NCI-H1048 (cell line): ENCODE measurements at regions not wholly inside any gene's neighbourhood (a gene's known extent, or its start where the extent isn't known, plus 50 kb on each side); places are given as distances from the start of the nearest gene placed in this dataset.
"Not testable (repeated sequence)": the region's sequence is repeated elsewhere in the genome, so short reads cannot be mapped to it uniquely, and the experiment has no call there.

Experiments
- DNase-seq: peaks from one replicate; lab custom pipeline; 2025; lab: John Stamatoyannopoulos, UW

- no peak for DNase-seq
These were observed 55.5 kb downstream of the TPBG start for GRCh38 chr6:82419132-82419581.

GRCh38 chr6:82419859-82420258 lies 56.2 kb downstream of the TPBG start:
- DNase-seq, result no peak

- DNase-seq, result no peak
These were observed 67.0 kb downstream of the TPBG start for GRCh38 chr6:82430611-82431010.

- DNase-seq, result no peak
These were observed 73.1 kb downstream of the TPBG start for GRCh38 chr6:82436740-82437139.

- no peak for DNase-seq
These were observed 74.1 kb downstream of the TPBG start for GRCh38 chr6:82437701-82438100.

- no peak for DNase-seq
These were observed 77.6 kb downstream of the TPBG start for GRCh38 chr6:82441047-82441855.

- DNase-seq, result no peak
These were observed 78.6 kb downstream of the TPBG start for GRCh38 chr6:82442061-82442719.

GRCh38 chr6:82458147-82458546 lies 94.5 kb downstream of the TPBG start:
- no peak for DNase-seq

- no peak for DNase-seq
These were observed 95.1 kb downstream of the TPBG start for GRCh38 chr6:82458705-82459104.

- DNase-seq, result no peak
These were observed 97.9 kb downstream of the TPBG start for GRCh38 chr6:82461536-82461935.

- no peak for DNase-seq
These were observed 103.7 kb downstream of the TPBG start for GRCh38 chr6:82467338-82467737.

GRCh38 chr6:82470123-82470522 lies 106.5 kb downstream of the TPBG start:
- not testable (repeated sequence) for DNase-seq

- not testable (repeated sequence) for DNase-seq
These were observed 111.5 kb downstream of the TPBG start for GRCh38 chr6:82475106-82475505.

GRCh38 chr6:82484001-82484400 lies 120.4 kb downstream of the TPBG start:
- no peak for DNase-seq

- DNase-seq, result no peak
These were observed 121.4 kb downstream of the TPBG start for GRCh38 chr6:82484737-82485626.

- DNase-seq, result no peak
These were observed 124.3 kb downstream of the TPBG start for GRCh38 chr6:82487895-82488294.

GRCh38 chr6:82488403-82488802 lies 124.8 kb downstream of the TPBG start:
- DNase-seq, result no peak

GRCh38 chr6:82492134-82492533 lies 128.5 kb downstream of the TPBG start:
- no peak for DNase-seq

GRCh38 chr6:82493467-82493866 lies 129.8 kb downstream of the TPBG start:
- DNase-seq, result no peak

GRCh38 chr6:82494367-82494766 lies 130.8 kb downstream of the TPBG start:
- no peak for DNase-seq

GRCh38 chr6:82501901-82502300 lies 138.3 kb downstream of the TPBG start:
- DNase-seq, result not testable (repeated sequence)

GRCh38 chr6:82506526-82506925 lies 142.9 kb downstream of the TPBG start:
- no peak for DNase-seq
